DOHH2 (cell line): ENCODE measurements at regions not wholly inside any gene's neighbourhood (a gene's known extent, or its start where the extent isn't known, plus 50 kb on each side); places are given as distances from the start of the nearest gene placed in this dataset.

ENCODE experiments used
- H3F3A ChIP-seq: fragments of 200-600 bp; sonication (generic), shearing (Covaris generic); 2 replicates; pipeline ENCODE4 v1.6.0; 2016; ENCODE audit warnings: antibody characterized with exemption, mild to moderate bottlenecking; ENCODE audit not compliant: control insufficient read depth, insufficient read depth
- H3K27ac ChIP-seq: fragments of 200-600 bp; sonication (generic); 2 replicates; pipeline ENCODE4 v1.5.1; 2014; ENCODE audit warnings: low read depth, mild to moderate bottlenecking, low read length, moderate library complexity
- H3K27me3 ChIP-seq: fragments of 200-600 bp; sonication (generic); 2 replicates; pipeline ENCODE4 v1.6.1; 2014; ENCODE audit warnings: mild to moderate bottlenecking, low read length, mixed read lengths; ENCODE audit not compliant: control insufficient read depth
- H3K36me3 ChIP-seq: fragments of 200-600 bp; sonication (generic); 2 replicates; pipeline ENCODE4 v1.6.1; 2014; ENCODE audit warnings: mild to moderate bottlenecking, low read length, moderate library complexity, mixed read lengths; ENCODE audit not compliant: control insufficient read depth
- H3K4me1 ChIP-seq: fragments of 200-600 bp; sonication (generic); 2 replicates; pipeline ENCODE4 v1.6.1; 2014; ENCODE audit warnings: mild to moderate bottlenecking, low read length, mixed read lengths; ENCODE audit not compliant: control insufficient read depth
- H3K4me2 ChIP-seq: fragments of 200-600 bp; sonication (generic); 2 replicates; pipeline ENCODE4 v1.6.0; 2014; ENCODE audit warnings: mild to moderate bottlenecking, low read length, moderate library complexity
- H3K4me3 ChIP-seq: fragments of 200-600 bp; sonication (generic); 2 replicates; pipeline ENCODE4 v1.5.1; 2014; ENCODE audit warnings: mild to moderate bottlenecking, low read length, mixed read lengths
- H3K79me2 ChIP-seq: fragments of 200-600 bp; sonication (generic); 2 replicates; pipeline ENCODE4 v1.6.1; 2014; ENCODE audit warnings: mild to moderate bottlenecking, low read length, mixed read lengths; ENCODE audit not compliant: control insufficient read depth
- H3K9me2 ChIP-seq: fragments of 200-600 bp; sonication (generic); replicated peaks from 2 replicates; pipeline ENCODE4 v1.6.1; 2014; ENCODE audit warnings: mild to moderate bottlenecking, low read length, mixed read lengths; ENCODE audit not compliant: control insufficient read depth
- H3K9me3 ChIP-seq: fragments of 200-600 bp; sonication (generic); 2 replicates; pipeline ENCODE4 v1.6.1; 2014; ENCODE audit warnings: antibody characterized with exemption, low read length, mixed read lengths; ENCODE audit not compliant: control insufficient read depth, insufficient read depth
- H4K20me1 ChIP-seq: fragments of 200-600 bp; sonication (generic); 2 replicates; pipeline ENCODE4 v1.6.0; 2014; ENCODE audit warnings: low read depth, mild to moderate bottlenecking, antibody characterized with exemption, low read length, moderate library complexity; ENCODE audit not compliant: control insufficient read depth, insufficient read depth
- EZH2phosphoT487 ChIP-seq: fragments of 200-600 bp; sonication (generic); IDR thresholded peaks from 2 replicates; pipeline ENCODE4 v1.6.1; 2017; ENCODE audit warnings: borderline replicate concordance, mild to moderate bottlenecking, antibody characterized with exemption, low read length, moderate library complexity, mixed read lengths
- TF ChIP-seq, protein P1 (sequence below): fragments of 200-600 bp; sonication (generic); IDR thresholded peaks from one replicate; pipeline ENCODE4 v1.5.1; 2014; ENCODE audit warnings: antibody characterized with exemption, mild to moderate bottlenecking, low read depth, low read length; ENCODE audit not compliant: poor library complexity, severe bottlenecking

DNA sequence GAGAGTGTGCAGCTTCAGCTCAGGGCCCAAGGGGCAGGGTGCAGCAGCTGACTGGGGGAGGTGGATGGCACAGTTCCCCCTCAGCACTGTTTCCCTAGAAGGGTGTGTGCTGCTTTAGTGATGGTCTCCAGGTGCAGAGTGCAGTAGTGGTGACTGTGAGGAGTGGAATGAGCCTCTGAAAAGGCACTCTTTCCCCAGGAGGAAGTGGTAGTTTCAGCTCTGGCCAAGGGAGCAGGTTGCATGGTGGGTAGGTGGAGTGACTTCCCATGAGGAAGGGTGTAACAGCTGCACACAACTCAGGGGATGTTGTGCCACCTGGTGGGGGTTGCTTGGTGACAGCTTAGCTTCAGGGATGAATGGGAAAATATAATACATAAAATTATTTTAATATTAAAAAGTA is 251.5 kb upstream of the NXPH2 start:
- Histone ChIP-seq H3K9me3 (no peaks in the 10 kb centered on the region), H3K4me1 (no peaks in the 10 kb centered on the region), H3K27ac (no peak overlapping the region), H4K20me1 (no peaks in the 10 kb centered on the region), H3K36me3 (no peaks in the 10 kb centered on the region), H3K79me2 (no peaks in the 10 kb centered on the region), H3K27me3 (no peaks in the 10 kb centered on the region), H3F3A (no peaks in the 10 kb centered on the region), H3K4me2 (no peak overlapping the region), H3K4me3 (no peak overlapping the region), H3K9me2 (no peaks in the 10 kb centered on the region)
- TF ChIP-seq, protein P1, sequence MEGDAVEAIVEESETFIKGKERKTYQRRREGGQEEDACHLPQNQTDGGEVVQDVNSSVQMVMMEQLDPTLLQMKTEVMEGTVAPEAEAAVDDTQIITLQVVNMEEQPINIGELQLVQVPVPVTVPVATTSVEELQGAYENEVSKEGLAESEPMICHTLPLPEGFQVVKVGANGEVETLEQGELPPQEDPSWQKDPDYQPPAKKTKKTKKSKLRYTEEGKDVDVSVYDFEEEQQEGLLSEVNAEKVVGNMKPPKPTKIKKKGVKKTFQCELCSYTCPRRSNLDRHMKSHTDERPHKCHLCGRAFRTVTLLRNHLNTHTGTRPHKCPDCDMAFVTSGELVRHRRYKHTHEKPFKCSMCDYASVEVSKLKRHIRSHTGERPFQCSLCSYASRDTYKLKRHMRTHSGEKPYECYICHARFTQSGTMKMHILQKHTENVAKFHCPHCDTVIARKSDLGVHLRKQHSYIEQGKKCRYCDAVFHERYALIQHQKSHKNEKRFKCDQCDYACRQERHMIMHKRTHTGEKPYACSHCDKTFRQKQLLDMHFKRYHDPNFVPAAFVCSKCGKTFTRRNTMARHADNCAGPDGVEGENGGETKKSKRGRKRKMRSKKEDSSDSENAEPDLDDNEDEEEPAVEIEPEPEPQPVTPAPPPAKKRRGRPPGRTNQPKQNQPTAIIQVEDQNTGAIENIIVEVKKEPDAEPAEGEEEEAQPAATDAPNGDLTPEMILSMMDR, result no peak
- TF ChIP-seq EZH2phosphoT487, result no peak

DNA sequence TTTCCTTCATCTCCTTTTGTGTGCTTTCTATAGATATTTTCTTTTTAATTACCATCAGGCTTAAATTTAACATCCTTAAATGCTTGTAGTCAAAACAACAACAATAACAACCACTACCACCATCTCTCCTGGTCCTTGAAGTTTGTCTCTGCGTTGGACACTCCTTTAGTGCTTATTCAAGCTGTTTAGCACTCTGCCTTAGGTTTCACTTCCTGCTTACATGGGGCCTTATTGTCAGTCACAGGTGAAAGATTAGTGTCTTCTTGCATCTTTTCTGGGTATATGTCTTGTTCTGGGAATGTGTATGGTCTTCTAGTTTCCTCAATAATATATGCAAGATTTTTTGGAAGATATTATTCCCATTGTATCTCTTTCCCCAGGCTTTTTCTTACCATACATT is 240.1 kb upstream of the NXPH2 start:
- Histone ChIP-seq H3K79me2 (no peaks in the 10 kb centered on the region), H3K9me3 (no peaks in the 10 kb centered on the region), H3K4me2 (no peak overlapping the region), H3K4me1 (no peaks in the 10 kb centered on the region), H3K27me3 (no peaks in the 10 kb centered on the region), H3K9me2 (no peaks in the 10 kb centered on the region), H3F3A (no peaks in the 10 kb centered on the region), H3K4me3 (no peak overlapping the region), H4K20me1 (no peaks in the 10 kb centered on the region), H3K27ac (no peak overlapping the region), H3K36me3 (no peaks in the 10 kb centered on the region)
- no peak for TF ChIP-seq EZH2phosphoT487

DNA sequence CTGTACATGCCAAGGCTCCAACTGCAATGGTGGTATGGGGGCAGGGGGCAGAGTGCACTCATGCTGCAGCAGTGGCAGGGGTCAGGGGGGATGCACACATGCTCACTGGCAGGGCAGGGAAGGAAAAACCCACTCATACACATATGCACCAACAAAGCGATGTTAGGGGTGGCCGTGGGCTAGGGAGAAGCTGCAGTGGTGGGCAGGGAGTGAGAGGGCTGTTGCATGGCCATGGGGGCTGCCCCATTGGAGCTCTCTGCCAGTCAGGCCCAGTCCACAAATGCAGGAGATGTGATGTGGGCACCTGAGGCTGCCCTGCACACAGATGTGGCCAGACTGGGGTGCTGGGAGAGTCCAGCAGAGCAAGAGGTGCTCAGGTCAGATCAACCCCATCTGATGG is 238.1 kb upstream of the NXPH2 start:
- TF ChIP-seq, protein P1, result no peak
- no peak for TF ChIP-seq EZH2phosphoT487
- Histone ChIP-seq H3K27ac (no peak overlapping the region), H3K36me3 (no peaks in the 10 kb centered on the region), H3F3A (no peaks in the 10 kb centered on the region), H3K27me3 (no peaks in the 10 kb centered on the region), H3K4me2 (no peak overlapping the region), H3K4me3 (no peak overlapping the region), H3K9me2 (no peaks in the 10 kb centered on the region), H3K4me1 (no peaks in the 10 kb centered on the region), H3K9me3 (no peaks in the 10 kb centered on the region), H4K20me1 (no peaks in the 10 kb centered on the region), H3K79me2 (no peaks in the 10 kb centered on the region)

DNA sequence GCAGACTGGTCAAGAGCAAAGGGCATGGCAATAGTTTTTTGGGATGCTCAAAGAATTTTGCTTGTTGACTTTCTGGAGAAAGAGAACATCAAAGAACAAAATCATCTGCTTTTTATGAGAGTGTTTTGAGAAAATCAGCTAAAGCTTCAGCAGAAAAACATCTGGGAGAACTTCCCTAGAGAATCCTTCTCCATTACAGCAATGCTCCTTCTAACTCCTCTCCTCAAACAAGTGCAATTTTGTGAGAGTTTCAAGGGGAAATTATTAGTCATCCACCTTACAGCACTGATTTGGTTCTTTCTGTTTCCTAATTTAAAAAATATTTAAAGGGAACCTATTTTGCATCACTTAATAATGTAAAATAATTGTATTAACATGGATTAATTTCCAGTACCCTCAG is 226.9 kb upstream of the NXPH2 start:
- Histone ChIP-seq H3K79me2 (no peaks in the 10 kb centered on the region), H3K27me3 (no peaks in the 10 kb centered on the region), H3K4me2 (no peak overlapping the region), H3K9me2 (no peaks in the 10 kb centered on the region), H3K4me3 (no peak overlapping the region), H3K4me1 (no peaks in the 10 kb centered on the region), H3F3A (no peaks in the 10 kb centered on the region), H3K36me3 (no peaks in the 10 kb centered on the region), H3K9me3 (no peaks in the 10 kb centered on the region), H3K27ac (no peak overlapping the region), H4K20me1 (no peaks in the 10 kb centered on the region)
- TF ChIP-seq, protein P1, result no peak
- TF ChIP-seq EZH2phosphoT487, result no peak
